Endodermal cell (in vitro differentiated cells): ENCODE measurements at regions not wholly inside any gene's neighbourhood (a gene's known extent, or its start where the extent isn't known, plus 50 kb on each side); places are given as distances from the start of the nearest gene placed in this dataset.

ENCODE experiments used
- DNase-seq: peaks from one replicate; pipeline ENCODE4 v3.0.0-alpha.2; 2017
- H3K27ac ChIP-seq: 2 replicates; pipeline ENCODE4 v1.5.1; 2013; ENCODE audit warnings: mild to moderate bottlenecking, low read depth, low read length, moderate library complexity
- H3K27me3 ChIP-seq: 2 replicates; pipeline ENCODE4 v1.6.1; 2013; ENCODE audit warnings: mild to moderate bottlenecking, low read length, moderate library complexity; ENCODE audit not compliant: insufficient read depth, control insufficient read depth, poor library complexity, severe bottlenecking
- H3K36me3 ChIP-seq: 2 replicates; pipeline ENCODE4 v1.7.0; 2013; ENCODE audit warnings: mild to moderate bottlenecking, low read length, moderate library complexity; ENCODE audit not compliant: control insufficient read depth, insufficient read depth
- H3K4me1 ChIP-seq: one replicate; pipeline ENCODE4 v1.7.0; 2013; ENCODE audit warnings: low read length; ENCODE audit not compliant: control insufficient read depth, insufficient read depth
- H3K4me3 ChIP-seq: 2 replicates; pipeline ENCODE4 v1.5.1; 2013; ENCODE audit warnings: mild to moderate bottlenecking, low read length, moderate library complexity
- H3K9ac ChIP-seq: 2 replicates; pipeline ENCODE4 v1.6.1; 2013; ENCODE audit warnings: mild to moderate bottlenecking, low read length, moderate library complexity; ENCODE audit not compliant: poor library complexity, severe bottlenecking; ENCODE audit errors: extremely low read depth
- H3K9me3 ChIP-seq: 2 replicates; pipeline ENCODE4 v1.6.1; 2013; ENCODE audit warnings: mild to moderate bottlenecking, low read length, moderate library complexity; ENCODE audit not compliant: control insufficient read depth
- H3K27ac Mint-ChIP-seq: 2 replicates; pipeline ENCODE4 v1.8.0; 2020; ENCODE audit warnings: mixed read lengths
- H3K27me3 Mint-ChIP-seq: 2 replicates; pipeline ENCODE4 v1.8.0; 2021; ENCODE audit warnings: mild to moderate bottlenecking, mixed read lengths; ENCODE audit not compliant: insufficient read depth
- H3K36me3 Mint-ChIP-seq: 2 replicates; pipeline ENCODE4 v1.8.0; 2020; ENCODE audit warnings: low read depth, mixed read lengths
- H3K4me1 Mint-ChIP-seq: 2 replicates; pipeline ENCODE4 v1.8.0; 2020; ENCODE audit warnings: mixed read lengths
- H3K4me3 Mint-ChIP-seq: 2 replicates; pipeline ENCODE4 v1.8.0; 2020; ENCODE audit warnings: mild to moderate bottlenecking, moderate library complexity, mixed read lengths
- H3K9me3 Mint-ChIP-seq: 2 replicates; pipeline ENCODE4 v1.8.0; 2020; ENCODE audit warnings: mild to moderate bottlenecking, mixed read lengths
- CTCF ChIP-seq: fragments of 200-600 bp; sonication (generic); conservative IDR thresholded peaks from 2 replicates; pipeline ENCODE4 v1.5.0; 2021; ENCODE audit warnings: antibody characterized with exemption, mild to moderate bottlenecking
- WGBS, 2 experiments: methylation state at CpG; one replicate each; pipeline versions ENCODE4 v1.1.5 to v1.1.7; 2013; ENCODE audit warnings: missing lambda C conversion rate in 2 of 2, mixed read lengths in 1 of 2; ENCODE audit not compliant: insufficient coverage in 1 of 2, insufficient read length in 1 of 2; 5-methylcytosine and 5-hydroxymethylcytosine counted together

- Mint-ChIP-seq H3K36me3 (no peaks in the 10 kb centered on the region), H3K27me3 (peaks cover 7% of the 10 kb centered on the region), H3K4me1 (peaks cover 4% of the 10 kb centered on the region), H3K27ac (no peak overlapping the region), H3K9me3 (no peaks in the 10 kb centered on the region), H3K4me3 (no peak overlapping the region)
- H3K9ac ChIP-seq = no peak overlapping the region
- WGBS, 2 experiments = 87 to 98% methylated on average over 7 to 15 of the region's 15 CpGs
- no peak for TF ChIP-seq CTCF
- no peaks in the 10 kb centered on the region for H3K27me3 ChIP-seq
- no peak overlapping the region for H3K27ac ChIP-seq
- no peaks in the 10 kb centered on the region for H3K36me3 ChIP-seq
- DNase-seq = no peak
- no peak overlapping the region for H3K4me3 ChIP-seq
- H3K4me1 ChIP-seq = no peaks in the 10 kb centered on the region
- no peaks in the 10 kb centered on the region for H3K9me3 ChIP-seq
Measured at GRCh38 chr18:76569644-76570419, 74.8 kb upstream of the ZNF516 start.

- H3K4me1 Mint-ChIP-seq = peaks cover 4% of the 10 kb centered on the region
- TF ChIP-seq CTCF = no peak
Measured at GRCh38 chr18:76568731-76569130, 73.7 kb upstream of the ZNF516 start.

GRCh38 chr18:76567835-76568445, 72.9 kb upstream of the ZNF516 start:
- H3K27me3 Mint-ChIP-seq = peaks cover 7% of the 10 kb centered on the region

More at GRCh38 chr18:76568731-76569130, 73.7 kb upstream of the ZNF516 start:
- Histone ChIP-seq H3K9me3 (no peaks in the 10 kb centered on the region), H3K4me3 (no peak overlapping the region), H3K9ac (no peak overlapping the region), H3K27ac (no peak overlapping the region), H3K4me1 (no peaks in the 10 kb centered on the region), H3K27me3 (no peaks in the 10 kb centered on the region), H3K36me3 (no peaks in the 10 kb centered on the region)
- no peak overlapping the region for H3K4me3 Mint-ChIP-seq
- peaks cover 7% of the 10 kb centered on the region for H3K27me3 Mint-ChIP-seq
- no peak overlapping the region for H3K27ac Mint-ChIP-seq
- DNase-seq = no peak
- H3K9me3 Mint-ChIP-seq = no peaks in the 10 kb centered on the region
- WGBS, 2 experiments = 97 to 100% methylated on average over 1 of the region's 1 CpG
- no peaks in the 10 kb centered on the region for H3K36me3 Mint-ChIP-seq

More at GRCh38 chr18:76567835-76568445, 72.9 kb upstream of the ZNF516 start:
- no peaks in the 10 kb centered on the region for H3K4me1 ChIP-seq
- no peak for DNase-seq
- H3K9me3 Mint-ChIP-seq = no peaks in the 10 kb centered on the region
- no peaks in the 10 kb centered on the region for H3K36me3 ChIP-seq
- no peak overlapping the region for H3K9ac ChIP-seq
- no peak overlapping the region for H3K27ac Mint-ChIP-seq
- no peaks in the 10 kb centered on the region for H3K36me3 Mint-ChIP-seq
- H3K9me3 ChIP-seq = no peaks in the 10 kb centered on the region
- 89 to 93% methylated on average over 9 to 13 of the region's 13 CpGs for WGBS, 2 experiments
- no peak overlapping the region for H3K27ac ChIP-seq
- no peak overlapping the region for H3K4me3 Mint-ChIP-seq
- H3K27me3 ChIP-seq = no peaks in the 10 kb centered on the region
- peaks cover 4% of the 10 kb centered on the region for H3K4me1 Mint-ChIP-seq
- H3K4me3 ChIP-seq = no peak overlapping the region
- TF ChIP-seq CTCF = no peak
